Activated CD8-positive, alpha-beta memory T cell treated with anti-CD3 and anti-CD28 coated beads, Interleukin-2, amount 50 U/mL, for 1 hour (primary cell): ENCODE measurements at regions not wholly inside any gene's neighbourhood (a gene's known extent, or its start where the extent isn't known, plus 50 kb on each side); places are given as distances from the start of the nearest gene placed in this dataset.
"Not testable (repeated sequence)": the region's sequence is repeated elsewhere in the genome, so short reads cannot be mapped to it uniquely, and the experiment has no call there.

ENCODE experiments used
- DNase-seq: peaks from one replicate; pipeline ENCODE4 v3.0.0-alpha.2; 2020; ENCODE audit errors: extremely low read depth

DNA sequence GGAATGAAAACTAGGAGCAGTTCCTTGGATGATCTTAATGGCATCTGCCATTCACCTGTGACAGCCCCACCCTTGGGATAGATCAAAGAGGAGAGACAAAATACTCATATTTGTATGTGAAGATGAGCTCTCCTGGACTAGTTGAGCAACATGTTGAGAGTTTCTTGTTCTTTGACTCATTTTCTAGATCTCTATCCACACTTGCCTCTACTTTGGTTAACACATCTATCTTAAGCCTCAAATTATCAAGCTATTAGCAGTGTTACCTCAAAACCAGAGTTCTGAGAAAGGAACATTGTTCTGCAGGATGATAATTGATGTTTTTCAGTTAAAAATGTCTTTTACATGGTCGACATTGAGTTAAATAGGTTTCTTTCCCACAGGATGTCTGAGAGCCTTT is 94.2 kb upstream of the TEX13D start:
- no peak for DNase-seq

DNA sequence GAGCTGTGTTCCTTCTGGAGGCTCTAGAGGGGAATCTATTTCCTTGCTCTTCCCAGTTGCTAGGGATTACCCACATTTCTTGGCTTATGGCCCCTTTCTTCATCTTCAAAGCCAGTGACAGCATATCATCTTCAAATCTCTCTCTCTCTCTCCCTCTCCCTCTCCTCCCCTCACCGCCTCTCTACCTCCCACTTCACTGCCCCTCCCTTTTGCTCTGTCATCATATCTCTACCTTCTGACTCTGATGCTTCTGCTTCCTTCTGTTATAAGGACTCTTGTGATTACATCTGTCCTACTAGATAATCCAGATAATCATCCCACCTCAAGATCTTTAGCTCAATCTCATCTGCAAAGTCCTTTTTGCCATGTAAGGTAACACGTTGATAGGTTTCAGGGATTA is 93.1 kb upstream of the TEX13D start:
- DNase-seq, result no peak

DNA sequence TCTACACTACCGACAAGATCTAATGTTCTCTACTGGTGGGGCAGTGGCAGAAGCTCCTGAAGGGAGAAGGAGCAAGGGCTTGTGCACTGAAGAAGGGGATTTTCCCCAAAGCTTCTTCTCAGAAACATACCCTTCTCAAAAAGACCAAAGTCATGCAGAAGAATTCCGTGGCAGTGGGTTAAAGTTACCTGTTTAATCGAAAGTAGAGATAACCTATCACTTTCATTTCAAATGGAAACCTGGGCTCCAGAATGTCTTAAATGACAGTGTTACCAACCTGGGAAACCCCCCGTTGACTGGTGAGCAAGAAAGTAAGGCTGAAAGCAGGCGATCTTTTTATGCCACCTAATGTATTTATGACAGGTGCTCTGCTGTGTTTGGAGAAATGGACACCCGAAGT is 92.5 kb upstream of the TEX13D start:
- DNase-seq, result no peak

DNA sequence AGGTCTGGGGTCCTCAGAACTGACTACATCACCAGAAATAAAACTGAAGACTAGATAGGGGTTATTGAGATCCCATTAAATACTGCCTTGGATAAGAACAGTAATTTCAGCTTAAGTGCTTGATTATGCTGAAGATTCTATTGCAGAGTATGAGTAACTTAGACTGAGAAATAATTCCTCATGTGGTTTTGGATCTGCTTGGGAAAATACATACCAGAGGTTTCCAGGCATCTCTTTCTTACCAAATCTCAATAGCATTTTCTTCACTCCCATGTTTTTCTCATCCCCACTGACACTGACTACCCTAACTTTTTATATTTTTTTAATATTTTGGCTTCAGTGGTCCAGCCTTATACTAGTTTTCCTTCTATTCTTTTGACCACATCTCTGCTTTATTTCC is 92.0 kb upstream of the TEX13D start:
- no peak for DNase-seq

DNA sequence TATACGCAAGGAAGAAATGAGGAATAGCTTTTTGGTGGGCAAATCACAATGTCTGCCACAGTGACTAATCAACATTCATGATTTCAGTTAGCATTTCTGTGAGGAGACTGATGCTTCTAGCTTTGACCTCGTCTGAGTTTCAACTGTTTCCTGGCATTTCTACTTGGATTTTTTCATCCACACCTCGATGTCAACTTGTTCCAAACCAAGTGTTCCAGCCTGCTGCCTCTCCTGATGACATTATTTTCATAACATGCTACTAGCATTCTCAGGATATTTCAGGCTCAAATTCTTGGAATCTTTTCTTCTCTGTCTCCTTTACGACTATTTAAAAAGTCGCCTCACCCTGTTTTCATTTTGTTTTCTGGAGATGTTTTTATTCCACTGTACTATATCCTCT is 90.3 kb upstream of the TEX13D start:
- no peak for DNase-seq

DNA sequence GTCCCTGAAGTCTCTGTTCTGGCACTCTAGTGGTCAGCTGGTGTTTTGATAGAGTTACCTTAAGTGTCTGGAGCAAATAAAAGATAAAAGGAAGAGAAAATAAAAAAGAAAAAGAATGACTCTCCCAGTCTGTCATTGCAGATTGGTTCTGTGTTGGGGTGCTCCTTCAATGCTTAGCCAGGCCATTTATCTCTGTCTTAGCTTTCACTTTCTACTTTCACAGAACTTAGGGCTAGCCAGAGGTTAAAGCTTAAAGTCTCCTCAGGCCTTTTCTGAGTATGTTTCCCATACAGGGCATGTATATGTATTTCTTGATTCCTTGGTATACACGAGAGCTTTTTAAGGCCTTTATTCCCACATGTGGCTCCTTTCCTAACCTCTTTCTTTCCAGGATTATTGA is 83.1 kb upstream of the TEX13D start:
- DNase-seq, result no peak

DNA sequence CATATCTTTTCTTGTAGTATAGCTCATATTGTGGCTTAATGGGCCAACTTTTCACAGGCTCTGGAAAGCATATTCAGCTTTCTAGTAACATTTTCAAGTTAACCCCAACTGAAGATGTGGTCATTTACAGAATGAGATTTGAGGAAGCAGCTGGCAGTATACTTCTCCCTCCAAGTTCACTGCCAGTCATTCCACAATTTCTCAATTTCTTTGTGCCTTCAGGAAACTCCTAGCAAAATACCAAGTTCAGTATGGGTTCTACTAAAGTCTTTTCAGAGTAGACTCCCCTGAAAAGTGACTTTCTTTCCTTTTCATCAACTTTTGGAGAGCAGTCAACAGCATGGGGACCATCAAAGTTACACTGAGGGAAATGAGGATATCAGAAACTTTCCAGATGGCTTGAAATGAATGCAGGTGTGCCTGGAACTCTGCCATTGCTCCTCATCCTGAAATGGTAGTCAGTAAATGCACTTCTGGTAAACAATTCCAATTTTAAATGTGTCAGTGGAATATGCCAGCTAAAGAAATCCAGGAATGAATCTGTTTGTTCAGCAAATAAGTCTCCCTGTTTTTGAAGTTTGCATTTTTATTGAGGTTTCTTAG is 81.5 kb upstream of the TEX13D start:
- DNase-seq, result no peak

DNA sequence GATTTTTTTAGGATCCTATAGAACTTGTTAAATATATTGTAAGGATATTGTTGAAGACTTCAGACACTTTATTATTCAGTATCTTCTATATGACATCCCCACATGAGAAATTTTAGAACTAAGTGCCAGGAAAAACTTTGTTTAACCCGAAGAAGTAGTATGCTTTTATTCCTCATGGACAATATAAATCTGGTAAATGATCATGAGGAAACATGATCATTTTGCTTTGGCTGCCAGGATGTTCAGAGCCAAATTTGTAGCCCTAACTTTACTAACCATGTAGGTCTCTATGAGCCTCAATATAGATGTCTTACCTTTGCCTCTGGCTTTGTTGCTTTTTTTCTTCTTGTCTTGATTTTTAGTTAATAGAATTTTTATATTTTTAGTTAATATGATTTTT is 77.8 kb upstream of the TEX13D start:
- DNase-seq, result no peak

DNA sequence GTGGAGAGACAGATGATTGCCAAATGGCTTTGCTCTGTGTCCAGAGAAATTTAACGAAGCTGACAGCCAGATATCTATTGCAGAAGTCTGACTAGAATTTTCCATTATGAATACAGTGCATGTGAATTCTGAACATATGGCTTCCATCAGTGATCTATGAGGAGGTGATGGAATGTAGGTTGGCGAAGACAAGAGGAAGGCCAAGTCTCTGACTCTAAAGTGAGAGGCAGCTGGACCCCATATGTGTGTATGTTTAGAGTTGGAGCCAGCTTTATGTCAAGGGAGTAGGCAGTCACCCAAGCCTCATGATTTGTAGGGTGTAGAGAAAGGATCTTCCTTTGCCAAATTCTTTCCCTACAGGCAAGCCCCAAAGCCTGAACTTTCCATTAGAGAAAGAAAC is 76.2 kb upstream of the TEX13D start:
- no peak for DNase-seq

DNA sequence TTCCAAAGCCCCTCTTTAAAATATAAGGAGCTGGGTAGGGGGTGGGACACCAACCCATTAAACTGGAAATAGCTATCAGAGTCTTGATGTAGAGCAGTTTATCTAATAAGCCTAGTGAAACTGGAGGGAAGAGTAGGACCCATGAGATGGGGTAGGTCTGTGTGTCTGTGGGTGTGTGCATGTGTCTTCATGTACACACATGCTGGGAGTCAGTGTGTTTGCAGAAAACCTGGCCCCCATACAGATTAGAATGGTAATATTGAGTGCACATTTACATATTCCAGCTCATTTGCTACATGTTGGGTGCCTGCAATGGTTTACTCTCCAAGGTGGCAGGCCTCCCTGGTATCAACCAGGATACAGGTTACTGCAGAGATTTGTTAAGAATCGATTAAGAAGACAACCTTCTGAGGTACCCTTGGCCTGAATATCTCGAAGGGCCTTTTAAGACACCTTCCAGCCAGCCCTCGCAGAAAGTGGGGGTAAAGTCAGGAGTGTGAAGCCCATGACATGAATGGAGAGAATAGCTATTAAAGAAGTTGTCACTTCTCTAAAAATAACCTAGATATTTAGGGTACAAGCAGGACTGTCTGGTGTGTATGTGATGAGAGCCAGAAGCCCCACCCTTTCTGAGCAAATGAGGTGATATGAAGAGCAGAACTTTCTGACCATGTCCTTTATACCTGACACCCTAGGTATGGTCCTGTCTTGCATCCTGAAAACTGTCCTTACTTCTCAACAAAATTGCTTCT is 75.7 kb upstream of the TEX13D start:
- DNase-seq, result no peak

DNA sequence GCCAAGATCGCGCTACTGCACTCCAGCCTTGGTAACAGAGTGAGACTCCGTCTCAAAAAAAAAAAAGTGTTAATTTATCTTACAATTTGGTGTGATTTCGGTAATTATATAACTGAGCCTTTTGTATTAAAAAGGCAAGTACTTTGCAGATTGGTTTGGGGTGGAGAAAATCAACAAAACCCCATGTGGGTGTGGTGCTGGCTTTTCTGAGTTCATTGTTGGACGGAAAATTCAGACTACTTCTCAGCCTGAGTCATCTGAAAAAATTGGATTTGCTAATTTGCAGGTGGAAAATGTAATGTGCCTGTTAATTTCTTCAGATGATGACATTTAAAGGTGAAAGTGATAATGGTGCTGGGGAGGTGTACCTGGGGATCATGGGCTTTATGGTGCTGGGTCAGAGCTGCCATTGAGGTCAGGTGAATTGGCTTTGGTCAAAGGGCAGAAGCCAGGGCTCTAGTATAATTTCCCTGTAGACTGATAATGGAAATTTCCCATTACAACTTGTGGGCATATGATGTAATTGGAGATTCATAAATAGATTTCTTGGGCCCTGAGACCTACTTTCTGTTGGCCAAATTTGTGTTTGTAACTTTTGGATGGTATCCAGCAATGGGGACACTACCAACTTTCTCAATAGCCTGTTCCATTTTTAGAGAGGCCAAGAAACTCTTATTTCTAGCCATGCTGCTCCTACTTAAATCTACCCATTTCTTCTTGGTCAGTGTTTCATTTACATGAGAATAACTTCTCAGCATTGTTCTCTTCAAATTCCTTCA is 74.3 kb upstream of the TEX13D start:
- no peak for DNase-seq

DNA sequence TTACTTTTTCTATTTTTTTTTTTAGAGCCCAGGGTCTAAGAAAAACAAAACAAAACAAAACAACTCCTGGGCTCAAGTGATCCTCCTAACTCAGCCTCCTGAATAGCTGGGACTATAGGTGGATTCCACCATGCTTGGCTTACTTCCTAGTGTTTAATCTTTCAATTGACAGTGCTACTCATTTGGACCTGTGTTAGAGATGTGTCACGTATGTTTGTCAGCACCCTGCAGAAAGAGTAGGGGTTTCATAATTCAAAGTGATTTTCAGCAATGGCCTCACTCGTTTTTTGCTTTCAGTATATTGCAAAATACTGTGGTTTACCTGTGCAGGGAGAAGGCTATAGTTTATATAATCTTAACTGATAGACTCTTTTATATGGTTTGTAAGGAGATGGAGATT is 71.6 kb upstream of the TEX13D start:
- DNase-seq, result no peak

DNA sequence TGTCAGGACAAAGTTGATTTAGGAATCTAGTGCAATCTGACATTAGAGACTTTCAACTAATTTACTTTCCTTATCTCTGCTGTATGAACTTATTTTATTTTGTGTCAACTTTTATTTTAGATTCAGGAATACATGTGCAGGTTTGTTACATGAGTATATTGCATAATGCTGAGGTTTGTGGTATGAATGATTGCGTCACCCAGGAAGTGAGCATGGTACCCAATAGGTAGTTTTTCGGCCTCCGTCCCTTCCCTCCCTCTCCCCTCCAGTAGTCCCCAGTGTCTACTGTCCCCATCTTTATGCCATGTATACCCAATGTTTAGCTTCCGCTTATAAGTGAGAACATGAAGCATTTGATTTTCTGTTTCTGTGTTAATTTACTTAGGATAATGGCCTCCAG is 68.7 kb upstream of the TEX13D start:
- no peak for DNase-seq

DNA sequence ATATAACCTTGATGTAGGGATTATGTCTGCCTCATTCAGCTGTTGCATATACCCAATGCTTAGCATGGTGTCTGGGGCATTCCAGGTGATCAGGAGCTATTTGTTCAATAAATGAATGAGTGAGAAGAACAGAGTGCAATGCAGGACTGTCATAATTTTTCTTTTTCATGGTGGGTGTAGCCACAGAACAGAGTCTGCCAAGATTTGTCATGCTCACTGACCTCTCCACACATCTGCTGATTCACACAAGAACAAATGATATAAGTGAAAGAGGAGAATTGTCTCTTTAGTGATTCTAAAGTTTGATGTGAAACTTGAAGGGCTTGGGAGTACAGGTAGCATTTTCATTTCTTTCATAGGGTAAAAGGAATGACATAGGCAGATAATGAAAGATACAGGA is 64.4 kb upstream of the TEX13D start:
- DNase-seq, result no peak

DNA sequence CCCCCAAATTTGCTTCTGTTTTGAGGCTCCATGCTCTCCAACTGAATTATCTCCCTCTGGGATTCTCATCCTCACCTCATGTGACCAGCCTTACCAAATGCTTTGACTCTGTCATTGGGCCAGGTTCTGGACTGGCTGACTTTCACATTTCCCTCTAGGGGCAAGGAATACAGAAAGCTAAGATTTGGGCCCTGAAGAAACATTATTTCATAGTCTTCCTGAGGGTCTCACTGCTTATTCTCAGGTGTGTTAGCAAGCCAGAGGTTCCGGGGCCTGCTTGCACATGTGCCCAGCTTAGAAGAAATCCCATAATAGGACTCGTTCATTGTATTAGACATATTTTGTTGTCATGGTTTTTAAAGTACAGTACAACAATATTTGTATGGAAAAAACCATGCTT is 62.6 kb upstream of the TEX13D start:
- DNase-seq, result no peak

DNA sequence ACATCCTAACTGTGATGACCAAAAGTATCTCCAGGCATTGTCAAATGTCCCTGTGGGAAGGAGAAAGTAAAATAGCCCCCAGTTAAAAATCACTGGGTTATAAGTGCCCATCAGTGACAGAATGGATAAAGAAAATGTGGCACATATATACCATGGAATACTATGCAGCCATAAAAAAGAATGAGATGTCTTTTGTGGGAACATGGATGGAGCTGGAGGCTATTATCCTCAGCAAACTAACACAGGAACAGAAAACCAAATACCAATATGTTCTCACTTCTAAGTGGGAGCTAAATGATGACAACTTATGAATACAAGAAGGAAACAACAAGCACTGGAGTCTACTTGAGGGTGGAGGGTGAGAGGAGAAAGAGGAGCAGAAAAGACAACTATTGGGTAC is 60.9 kb upstream of the TEX13D start:
- DNase-seq, result not testable (repeated sequence)

DNA sequence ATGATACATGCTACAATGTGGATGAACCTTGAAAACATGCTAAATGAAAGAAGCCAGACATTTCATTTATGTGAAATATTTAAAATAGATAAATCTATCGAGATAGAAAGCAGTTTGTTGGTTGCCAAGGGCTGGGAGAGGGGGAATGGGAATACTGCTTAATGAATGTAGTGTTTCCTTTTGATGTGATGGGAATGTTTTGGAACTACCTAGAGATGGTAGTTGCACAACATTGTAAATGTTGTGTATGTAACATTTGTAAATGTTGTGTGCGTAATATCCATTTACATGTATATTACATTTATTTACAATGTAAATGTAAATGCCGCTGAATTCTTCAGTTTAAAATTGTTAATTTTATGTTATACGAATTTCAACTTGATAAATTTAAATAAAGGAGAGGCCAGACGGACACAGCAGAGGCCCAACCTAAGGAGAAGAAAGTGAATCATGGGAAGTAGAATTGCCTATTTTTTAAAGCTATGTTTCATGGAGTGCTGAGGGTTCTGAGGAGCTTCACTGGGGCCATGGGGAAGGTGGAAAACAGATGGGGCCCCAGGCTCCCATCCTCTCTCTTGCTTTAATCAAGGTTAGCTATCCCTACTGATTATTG is 60.0 kb upstream of the TEX13D start:
- DNase-seq, result no peak

DNA sequence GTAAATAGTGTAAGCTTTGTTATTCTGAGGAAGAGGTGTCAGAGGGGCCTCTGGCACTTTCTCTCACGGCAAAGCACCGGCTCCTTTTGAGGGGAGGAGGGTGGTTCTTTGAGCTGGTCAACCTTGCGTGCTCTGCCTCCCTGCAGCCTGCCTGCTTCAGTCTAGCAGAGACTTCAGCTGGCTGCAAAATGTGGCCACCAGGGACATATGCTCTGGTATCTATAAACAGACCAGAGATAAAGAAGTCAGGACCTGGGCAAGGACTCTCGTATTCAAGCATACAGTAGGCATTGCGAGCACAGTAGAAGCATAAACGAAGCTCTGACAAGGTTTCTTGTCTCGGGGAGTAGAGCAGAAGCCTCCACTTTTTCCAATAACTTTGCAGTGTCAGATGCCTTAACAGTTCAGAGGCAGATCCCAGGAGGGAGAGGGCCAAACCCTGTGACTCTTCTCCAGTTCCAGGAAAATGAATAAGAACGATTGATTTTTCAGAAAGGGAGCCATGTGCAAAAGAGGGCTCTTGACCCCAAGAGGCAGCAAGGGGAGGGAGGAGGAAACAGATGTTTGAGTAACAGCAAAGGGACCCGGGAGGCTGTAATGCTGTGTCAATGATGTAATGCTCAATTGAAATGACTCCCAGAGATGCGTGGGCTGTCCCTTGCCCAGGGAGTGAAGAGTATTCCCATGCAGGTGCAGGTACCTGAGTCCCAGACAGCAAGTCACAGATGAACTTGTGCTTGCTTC is 57.9 kb upstream of the TEX13D start:
- DNase-seq, result no peak

DNA sequence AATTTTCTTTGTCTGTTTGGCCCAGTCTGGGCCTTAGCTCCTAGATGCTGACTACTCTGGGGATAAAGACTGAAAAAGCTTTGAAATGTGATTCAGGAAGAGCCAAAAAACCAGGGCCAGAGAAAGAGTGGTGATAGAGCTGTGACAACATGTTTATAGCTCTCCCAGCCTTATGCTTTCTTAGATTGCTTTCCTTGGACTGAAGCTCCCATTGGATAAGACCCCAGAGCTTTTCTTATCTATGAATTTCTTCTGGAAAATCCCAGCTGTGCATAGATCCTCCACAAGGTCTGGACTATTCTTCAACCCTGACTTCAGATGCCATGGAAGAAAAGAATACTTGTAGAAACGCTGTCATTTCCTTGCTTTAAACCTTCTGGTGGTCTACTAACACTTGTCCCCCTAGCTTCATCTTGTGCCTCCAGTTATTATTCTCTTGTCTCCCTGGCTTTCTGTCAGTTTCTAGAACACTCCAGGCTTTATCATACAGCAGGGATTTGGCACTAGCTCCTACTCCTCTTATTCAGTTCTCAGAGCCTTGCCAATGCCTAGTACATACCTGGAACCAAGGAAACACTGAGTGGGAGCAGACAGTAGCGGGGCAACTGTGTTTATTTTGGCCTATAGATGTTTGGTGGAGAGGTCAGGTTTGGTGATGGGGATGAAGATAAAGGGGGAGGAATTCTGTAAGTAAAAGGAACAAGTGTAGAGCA is 57.1 kb upstream of the TEX13D start:
- no peak for DNase-seq

DNA sequence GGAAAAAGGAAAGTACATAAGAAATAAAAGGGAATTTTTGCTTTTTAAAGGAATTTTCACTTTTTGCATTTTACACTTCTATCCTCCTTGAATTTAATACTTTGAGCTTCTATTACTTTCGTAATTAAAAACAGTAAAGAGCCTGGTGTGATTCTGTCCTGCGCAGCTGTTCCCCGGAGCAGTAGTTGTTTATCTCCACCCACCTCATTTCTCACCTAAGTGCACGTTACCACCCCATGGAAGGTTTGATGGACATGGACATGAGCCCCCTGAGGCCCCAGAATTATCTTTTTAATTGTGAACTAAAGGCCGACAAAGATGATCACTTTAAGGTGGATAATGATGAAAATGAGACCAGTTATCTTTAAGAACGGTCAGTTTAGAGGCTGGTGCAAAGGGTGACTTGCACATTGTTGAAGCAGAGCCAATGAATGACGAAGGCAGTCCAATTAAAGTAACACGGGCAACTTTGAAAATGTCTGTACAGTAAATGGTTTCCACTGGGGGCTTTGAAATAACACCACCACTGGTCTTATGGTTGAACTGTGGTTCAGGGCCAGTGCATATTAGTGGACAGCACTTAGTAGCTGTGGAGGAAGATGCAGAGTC is 52.1 kb upstream of the TEX13D start:
- no peak for DNase-seq

DNA sequence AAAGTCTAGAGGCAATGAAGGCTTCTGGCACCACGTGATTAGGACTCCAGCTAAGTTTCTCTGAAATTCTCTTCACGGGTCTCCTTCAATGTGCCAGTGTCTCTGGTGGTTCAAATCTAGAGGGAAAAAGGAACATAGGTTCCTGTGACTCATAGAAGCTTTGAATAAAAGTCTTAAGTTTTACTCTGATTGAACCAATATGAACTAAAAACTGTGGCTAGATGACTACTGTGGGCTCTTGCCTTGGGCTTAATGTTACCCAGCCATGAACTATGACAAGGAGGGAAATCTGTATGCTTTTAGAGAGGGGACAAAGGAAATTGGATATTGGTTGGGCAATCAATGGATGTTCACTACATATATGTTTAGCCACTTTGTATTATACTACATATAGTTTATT is 49.9 kb upstream of the TEX13D start:
- DNase-seq, result no peak
